ENCODE measurements at regions not wholly inside any gene's neighbourhood (a gene's known extent, or its start where the extent isn't known, plus 50 kb on each side); places are given as distances from the start of the nearest gene placed in this dataset.

GRCh38 chr2:42930025-42930581 lies 137.7 kb upstream of the HAAO start:
- CTCF ChIA-PET, result interaction anchor here (1.4 to 2.2 kb wide), 2 partner anchors 17 to 70 kb away, joined by 7 read pairs; no protein-coding TSS in a partner anchor
- POLR2A ChIA-PET, result no interaction called here
- no peak for TF ChIP-seq CTCF (IDR thresholded peaks at IDR 0.05)
- ATAC-seq, result no peak
- intact Hi-C loops (cut with micrococcal nuclease), result loop anchor here (10.0 kb wide), 1 partner anchor 105 kb away; no protein-coding TSS in a partner anchor
- no peaks in the 10 kb centered on the region for H3K4me1 Mint-ChIP-seq (ENCODE audit: low read depth)
- H3K9me3 Mint-ChIP-seq, result no peaks in the 10 kb centered on the region
- H3K36me3 Mint-ChIP-seq (ENCODE audit: low read depth), result no peaks in the 10 kb centered on the region
- H3K27me3 Mint-ChIP-seq, result no peaks in the 10 kb centered on the region
- H3K4me3 Mint-ChIP-seq, result no peak overlapping the region
- no peak for DNase-seq
- no peak overlapping the region for H3K27ac Mint-ChIP-seq

GRCh38 chr2:42929546-42930024 lies 137.2 kb upstream of the HAAO start:
- ChIA-PET POLR2A (no interaction called here), CTCF (interaction anchor here (1.0 to 2.2 kb wide), 4 partner anchors 18 to 100 kb away, joined by 3 to 7 read pairs (median 6); no protein-coding TSS in a partner anchor)

GRCh38 chr2:42928692-42929545 lies 136.5 kb upstream of the HAAO start:
- ChIA-PET CTCF (interaction anchor here (0.5 to 2.2 kb wide), 5 partner anchors 17 to 99 kb away, joined by 3 to 7 read pairs (median 4); no protein-coding TSS in a partner anchor), POLR2A (no interaction called here)
- DNase-seq, result peak; percentile 44
- no peak overlapping the region for H3K4me3 Mint-ChIP-seq
- no peak for TF ChIP-seq CTCF (IDR thresholded peaks at IDR 0.05)
- no peaks in the 10 kb centered on the region for H3K4me1 Mint-ChIP-seq (ENCODE audit: low read depth)
- no peaks in the 10 kb centered on the region for H3K9me3 Mint-ChIP-seq
- H3K27me3 Mint-ChIP-seq, result no peaks in the 10 kb centered on the region
- no peak overlapping the region for H3K27ac Mint-ChIP-seq
- ATAC-seq, result no peak
- no peaks in the 10 kb centered on the region for H3K36me3 Mint-ChIP-seq (ENCODE audit: low read depth)
- intact Hi-C loops (cut with micrococcal nuclease), result no loop called here

More at GRCh38 chr2:42929546-42930024, 137.2 kb upstream of the HAAO start:
- Mint-ChIP-seq H3K9me3 (no peaks in the 10 kb centered on the region), H3K4me1 (ENCODE audit: low read depth) (no peaks in the 10 kb centered on the region), H3K27me3 (no peaks in the 10 kb centered on the region), H3K4me3 (no peak overlapping the region), H3K27ac (no peak overlapping the region), H3K36me3 (ENCODE audit: low read depth) (no peaks in the 10 kb centered on the region)
- ATAC-seq (no peak), DNase-seq (no peak)
- no peak for TF ChIP-seq CTCF (IDR thresholded peaks at IDR 0.05)
- intact Hi-C loops (cut with micrococcal nuclease), result loop anchor here (10.0 kb wide), 1 partner anchor 105 kb away; no protein-coding TSS in a partner anchor

- Mint-ChIP-seq H3K4me3 (no peak overlapping the region), H3K36me3 (ENCODE audit: low read depth) (no peaks in the 10 kb centered on the region), H3K9me3 (no peaks in the 10 kb centered on the region)
Measured at GRCh38 chr2:42928161-42928691, 135.8 kb upstream of the HAAO start.

More at GRCh38 chr2:42928161-42928691, 135.8 kb upstream of the HAAO start:
- ATAC-seq (no peak), DNase-seq (no peak)
- Mint-ChIP-seq H3K27ac (no peak overlapping the region), H3K4me1 (ENCODE audit: low read depth) (no peaks in the 10 kb centered on the region), H3K27me3 (no peaks in the 10 kb centered on the region)
- ChIA-PET POLR2A (no interaction called here), CTCF (interaction anchor here (0.5 to 2.2 kb wide), 3 partner anchors 17 to 39 kb away, joined by 3 to 7 read pairs (median 4); no protein-coding TSS in a partner anchor)
- intact Hi-C loops (cut with micrococcal nuclease), result no loop called here
- no peak for TF ChIP-seq CTCF (IDR thresholded peaks at IDR 0.05)

Measured in activated CD8-positive, alpha-beta T cell treated with anti-CD3 and anti-CD28 coated beads for 36 hours (primary cell).